SK-N-MC (cell line): ENCODE measurements at regions not wholly inside any gene's neighbourhood (a gene's known extent, or its start where the extent isn't known, plus 50 kb on each side); places are given as distances from the start of the nearest gene placed in this dataset.

Source experiments
- EZH2 ChIP-seq: fragments of 200-600 bp; sonication (generic); IDR thresholded peaks from one replicate; pipeline ENCODE4 v1.6.1; 2017; ENCODE audit warnings: antibody characterized with exemption
- FOXP2 ChIP-seq: optimal IDR thresholded peaks from 2 replicates; pipeline ENCODE3; 2011; ENCODE audit warnings: mild to moderate bottlenecking, moderate library complexity; ENCODE audit not compliant: insufficient read depth; ENCODE audit errors: extremely low read length, control extremely low read depth
- POLR2AphosphoS5 ChIP-seq: IDR thresholded peaks from 2 replicates; pipeline ENCODE4 v1.6.1; 2012; ENCODE audit warnings: mild to moderate bottlenecking, low read depth, low read length, borderline replicate concordance

GRCh38 chr2:111689174-111689573 lies 194.8 kb downstream of the ANAPC1 start:
- TF ChIP-seq EZH2 (no peak), POLR2AphosphoS5 (no peak), FOXP2 (no peak)
